ENCODE measurements at regions not wholly inside any gene's neighbourhood (a gene's known extent, or its start where the extent isn't known, plus 50 kb on each side); places are given as distances from the start of the nearest gene placed in this dataset.
"Not testable (repeated sequence)": the region's sequence is repeated elsewhere in the genome, so short reads cannot be mapped to it uniquely, and the experiment has no call there.

DNA sequence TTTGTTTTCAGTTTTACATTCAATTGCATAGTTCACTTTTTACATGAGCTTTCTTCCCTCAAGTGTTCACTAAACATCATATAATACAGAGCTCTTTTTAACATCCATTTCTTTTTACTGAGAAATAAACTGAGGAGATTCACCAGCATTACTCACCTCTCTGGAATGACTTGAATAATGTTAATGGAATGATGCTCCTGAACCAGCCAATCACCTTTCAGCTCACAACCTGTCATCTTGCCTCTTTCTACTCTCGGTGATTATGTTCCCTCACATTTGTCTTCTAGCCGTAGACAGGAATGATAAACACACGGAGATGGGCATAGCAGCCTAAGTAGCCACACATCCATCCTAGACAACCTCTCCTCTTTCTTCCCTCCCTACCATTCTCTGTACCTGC is 301.7 kb downstream of the PAX3 start:
- no peak for DNase-seq

DNA sequence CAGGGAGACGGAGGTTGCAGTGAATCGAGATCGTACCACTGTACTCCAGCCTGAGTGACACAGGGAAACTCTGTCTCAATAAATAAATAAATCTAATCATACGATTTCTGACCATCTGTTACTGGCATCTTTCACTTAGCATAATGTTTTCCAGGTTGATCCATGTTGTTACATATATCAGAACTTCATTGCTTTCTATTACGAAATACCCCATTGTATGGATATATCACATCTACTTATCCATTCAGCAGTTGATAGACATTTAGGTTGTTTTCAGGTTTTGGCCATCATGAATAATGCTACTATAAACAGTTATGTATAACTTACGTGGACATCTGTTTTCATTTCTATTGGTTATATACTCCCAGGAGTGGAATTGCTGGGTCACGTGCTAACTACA is 303.9 kb downstream of the PAX3 start:
- DNase-seq: no peak

DNA sequence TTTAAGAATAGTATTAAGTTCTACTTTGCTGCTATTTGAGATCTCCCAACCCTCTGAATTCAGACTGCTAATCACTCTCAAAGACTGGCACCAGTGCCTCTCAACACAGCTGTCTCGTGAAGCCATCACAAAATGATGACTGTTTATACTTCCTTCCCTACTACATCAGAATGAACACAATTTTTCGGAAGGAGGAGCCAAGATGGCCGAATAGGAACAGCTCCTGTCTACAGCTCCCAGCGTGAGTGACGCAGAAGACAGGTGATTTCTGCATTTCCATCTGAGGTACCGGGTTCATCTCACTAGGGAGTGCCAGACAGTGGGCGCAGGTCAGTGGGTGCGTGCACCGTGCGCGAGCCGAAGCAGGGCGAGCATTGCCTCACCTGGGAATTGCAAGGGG is 314.4 kb downstream of the PAX3 start:
- not testable (repeated sequence) for DNase-seq

DNA sequence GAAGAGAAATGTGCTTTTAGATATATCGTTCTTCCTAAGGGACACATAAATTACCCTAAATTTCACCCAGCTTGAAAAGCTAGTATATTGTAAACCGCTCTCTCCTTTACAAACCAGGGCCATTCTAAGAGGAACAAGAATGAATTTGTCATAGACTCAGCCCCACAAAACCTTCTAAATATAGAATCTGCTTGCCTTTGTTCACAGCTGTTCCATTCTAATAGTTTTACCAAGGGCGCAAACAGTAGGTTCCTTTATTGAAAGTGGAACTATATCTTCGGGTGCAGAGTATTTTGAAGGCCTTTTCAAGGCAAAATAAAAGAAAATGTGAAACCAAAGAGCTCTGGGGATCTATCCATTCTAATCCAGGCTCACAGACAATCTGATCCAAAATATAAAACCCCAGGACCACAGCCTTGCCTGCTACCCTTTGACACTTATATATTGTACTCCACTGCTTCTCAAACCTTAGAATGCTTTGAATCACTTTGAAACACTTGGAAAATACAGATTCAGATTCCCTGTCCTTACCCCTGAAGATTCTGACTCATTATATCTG is 316.8 kb downstream of the PAX3 start:
- no peak for DNase-seq

DNA sequence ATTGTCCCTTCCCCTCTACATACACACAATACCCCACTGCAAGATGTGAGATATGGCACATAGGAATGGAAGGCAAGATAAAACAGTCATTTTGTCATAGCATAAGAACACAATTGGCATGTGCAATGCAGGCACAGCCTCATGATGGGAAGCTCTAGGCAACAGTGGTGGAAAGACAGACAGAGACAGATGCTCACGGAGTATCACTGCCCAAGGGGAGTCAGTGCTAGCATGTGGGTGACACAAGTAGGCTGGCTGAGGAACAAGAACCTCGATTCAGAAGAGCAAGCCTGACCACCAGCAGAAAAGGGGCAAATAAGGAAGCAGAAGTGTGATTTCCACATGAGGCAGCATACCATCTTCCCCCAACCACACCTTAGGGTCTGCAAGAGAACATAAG is 323.6 kb downstream of the PAX3 start:
- DNase-seq: no peak

DNA sequence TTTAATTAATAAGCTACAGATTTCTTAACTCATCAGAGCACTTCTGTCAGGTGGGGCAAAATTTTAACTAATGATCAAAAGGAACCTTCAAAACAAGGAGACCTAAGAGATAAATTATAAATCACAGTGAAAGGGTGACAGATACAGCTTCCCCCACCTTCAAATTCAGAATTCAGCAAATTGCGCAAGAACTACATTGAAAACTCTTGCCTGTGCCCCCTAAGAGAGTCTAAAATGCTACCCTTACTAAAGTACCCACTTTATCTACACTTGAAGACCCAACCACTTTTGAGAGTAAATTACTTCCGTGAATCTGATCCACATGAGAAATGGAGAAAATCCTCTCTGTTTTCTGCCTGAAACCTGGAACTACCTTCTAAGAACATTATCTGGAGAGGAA is 324.9 kb downstream of the PAX3 start:
- no peak for DNase-seq

DNA sequence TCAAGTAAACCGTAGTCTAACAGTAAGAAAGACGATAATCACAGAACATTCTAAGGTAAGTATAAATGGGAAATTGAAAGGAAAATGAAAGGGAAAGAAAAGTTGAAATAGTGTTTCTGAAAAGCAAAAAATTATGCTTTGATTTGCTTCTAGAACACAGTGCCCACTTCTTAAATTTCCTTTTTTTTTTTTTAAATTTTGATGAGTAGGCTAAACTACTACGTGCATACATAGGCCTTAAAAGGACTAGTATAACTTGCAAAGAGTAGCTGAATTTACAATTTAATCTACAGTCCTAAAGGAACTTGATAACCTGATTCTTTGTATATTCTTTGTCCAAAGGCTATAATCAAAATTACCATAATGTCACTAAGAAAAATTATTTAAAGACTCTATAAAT is 325.3 kb downstream of the PAX3 start:
- DNase-seq: no peak

DNA sequence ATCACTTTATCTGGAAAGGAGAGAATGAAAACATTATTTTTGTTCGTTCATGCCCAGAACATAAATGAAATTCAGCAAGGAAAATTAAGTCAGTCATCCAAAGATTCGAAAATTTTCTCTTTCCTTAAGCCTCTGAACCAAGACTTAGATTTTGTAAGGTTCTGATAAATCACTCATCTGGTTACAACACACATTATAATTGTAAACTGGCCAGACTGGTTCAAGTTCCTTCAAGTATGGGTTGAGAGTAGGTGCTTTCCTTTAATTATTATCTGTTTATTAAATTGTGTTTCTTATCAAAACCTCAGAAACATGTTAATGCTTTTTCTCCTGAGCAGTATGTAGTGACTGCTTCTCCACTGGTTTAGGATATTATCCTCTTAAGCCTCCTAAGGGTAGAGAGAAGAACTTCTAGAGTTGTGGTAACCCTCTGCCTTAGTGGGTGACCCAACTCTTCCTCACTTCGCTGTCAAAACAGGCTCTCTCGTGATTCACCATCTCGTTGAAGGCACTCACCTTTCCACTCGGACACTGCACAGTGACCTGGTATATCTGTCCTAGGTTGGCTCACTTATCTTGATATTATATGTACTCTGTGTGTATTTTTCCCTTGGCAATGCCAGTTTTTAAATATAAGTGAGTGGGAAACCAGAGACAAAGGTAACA is 325.9 kb downstream of the PAX3 start:
- DNase-seq: no peak

DNA sequence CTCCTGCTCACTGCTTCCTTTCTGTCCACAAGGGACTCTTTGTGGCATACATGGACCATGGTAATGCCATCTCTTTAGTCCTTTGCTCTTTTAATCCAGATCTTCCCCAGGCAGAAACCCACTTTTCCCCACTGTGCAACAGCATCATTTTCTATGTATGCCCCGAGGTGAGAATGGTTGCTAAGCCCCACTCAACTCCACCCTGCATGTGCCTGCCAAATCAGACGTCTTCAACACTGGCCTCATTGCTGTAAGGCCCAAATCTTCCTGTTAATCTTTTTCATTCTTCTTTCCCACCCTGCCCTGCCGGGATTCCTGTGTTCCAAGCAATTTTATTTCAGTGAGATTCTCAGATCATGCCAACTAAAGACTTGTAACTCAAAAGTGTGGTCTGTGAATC is 328.4 kb downstream of the PAX3 start:
- no peak for DNase-seq

DNA sequence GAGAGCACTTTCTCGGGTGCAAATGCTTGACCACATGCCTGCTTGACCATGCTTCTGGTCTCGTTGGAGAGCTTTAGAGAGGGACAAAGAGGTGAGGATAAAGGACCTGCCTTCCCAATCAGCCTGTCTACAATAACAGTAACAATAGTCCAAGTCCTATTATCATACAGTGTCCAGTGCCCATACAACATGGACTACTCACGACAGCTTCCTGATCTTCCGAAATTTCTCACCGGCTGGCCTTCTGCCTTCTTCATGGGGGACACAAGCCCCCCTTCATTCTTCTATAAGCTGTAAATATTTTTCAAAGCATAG is 329.0 kb downstream of the PAX3 start:
- no peak for DNase-seq

DNA sequence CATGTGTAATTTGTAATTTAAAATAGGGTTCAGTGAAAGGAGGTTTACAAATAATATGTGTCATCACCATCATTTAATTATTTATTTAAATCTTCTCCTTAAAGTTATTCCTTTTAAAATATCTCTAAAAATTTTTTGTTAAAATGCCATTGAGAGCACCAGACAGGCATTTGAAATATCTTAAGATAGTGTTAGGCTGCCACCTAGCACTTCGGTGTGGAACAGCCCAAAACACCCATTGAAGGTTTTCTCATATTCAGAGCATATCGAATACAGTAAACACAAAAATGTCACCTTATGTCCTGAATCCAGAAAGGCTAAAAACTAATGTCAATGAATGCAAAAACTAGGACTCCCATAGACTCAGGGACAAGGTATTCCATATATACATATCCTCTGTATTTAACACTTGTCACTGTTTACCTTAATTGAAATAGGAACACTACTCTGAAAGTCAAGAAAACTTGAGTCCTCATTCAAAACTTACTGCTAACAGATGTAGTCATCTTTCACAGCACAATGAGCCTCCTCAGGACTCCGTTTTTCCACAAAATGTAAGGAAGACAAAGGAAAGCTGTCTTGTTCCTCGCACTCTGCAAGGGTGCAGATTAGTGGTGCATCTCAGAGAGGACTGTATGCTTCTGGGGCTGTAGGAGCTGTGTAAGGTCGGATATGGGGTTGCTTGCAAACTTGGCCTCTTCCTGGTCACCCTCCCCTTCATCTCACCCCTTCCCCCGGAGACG is 329.5 kb downstream of the PAX3 start:
- DNase-seq: peak; percentile 13

DNA sequence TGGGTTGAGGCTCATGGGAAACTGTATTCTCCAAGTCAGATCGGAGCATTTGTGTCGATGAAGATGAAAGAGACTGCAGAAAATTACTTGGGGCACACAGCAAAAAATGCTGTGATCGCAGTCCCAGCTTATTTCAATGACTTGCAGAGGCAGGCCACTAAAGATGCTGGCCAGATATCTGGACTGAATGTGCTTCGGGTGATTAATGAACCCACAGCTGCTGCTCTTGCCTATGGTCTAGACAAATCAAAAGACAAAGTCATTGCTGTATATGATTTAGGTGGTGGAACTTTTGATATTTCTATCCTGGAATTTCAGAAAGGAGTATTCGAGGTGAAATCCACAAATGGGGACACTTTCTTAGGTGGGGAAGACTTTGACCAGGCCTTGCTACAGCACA is 336.6 kb downstream of the PAX3 start:
- no peak for DNase-seq

DNA sequence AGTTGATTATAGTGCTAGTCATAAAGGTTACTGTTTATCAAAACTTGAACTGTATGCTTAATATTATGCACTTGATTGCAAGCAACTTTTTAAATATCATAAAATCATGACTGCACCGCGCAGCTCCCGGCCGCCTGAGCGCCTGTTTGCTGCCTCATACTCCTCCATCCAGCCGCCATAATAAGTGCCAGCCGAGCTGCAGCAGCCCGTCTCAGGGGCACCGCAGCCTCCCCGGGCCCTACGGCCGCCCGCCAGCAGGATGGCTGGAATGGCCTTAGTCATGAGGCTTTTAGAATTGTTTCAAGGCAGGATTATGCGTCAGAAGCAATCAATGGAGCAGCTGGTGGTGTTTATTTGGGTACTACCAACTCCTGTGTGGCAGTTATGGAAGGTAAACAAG is 337.2 kb downstream of the PAX3 start:
- DNase-seq: no peak

DNA sequence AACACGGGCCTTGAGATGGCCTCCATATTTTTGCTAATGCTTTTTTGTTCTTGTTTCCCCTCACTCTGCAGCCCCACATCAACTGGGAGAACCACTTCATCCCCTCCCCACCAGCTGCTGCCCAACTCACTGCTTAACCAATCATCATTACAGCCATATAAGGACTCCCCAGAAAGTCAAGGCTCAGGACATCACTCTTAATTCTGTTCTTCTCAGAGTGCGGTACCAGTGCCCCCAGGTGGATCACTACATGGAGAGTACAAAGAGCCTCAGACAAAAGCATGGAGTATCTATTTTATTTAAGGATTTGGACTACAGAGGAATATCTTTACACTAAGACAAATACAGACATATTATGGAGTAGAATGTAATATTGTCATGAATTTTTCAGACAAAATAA is 340.6 kb downstream of the PAX3 start:
- DNase-seq: no peak

DNA sequence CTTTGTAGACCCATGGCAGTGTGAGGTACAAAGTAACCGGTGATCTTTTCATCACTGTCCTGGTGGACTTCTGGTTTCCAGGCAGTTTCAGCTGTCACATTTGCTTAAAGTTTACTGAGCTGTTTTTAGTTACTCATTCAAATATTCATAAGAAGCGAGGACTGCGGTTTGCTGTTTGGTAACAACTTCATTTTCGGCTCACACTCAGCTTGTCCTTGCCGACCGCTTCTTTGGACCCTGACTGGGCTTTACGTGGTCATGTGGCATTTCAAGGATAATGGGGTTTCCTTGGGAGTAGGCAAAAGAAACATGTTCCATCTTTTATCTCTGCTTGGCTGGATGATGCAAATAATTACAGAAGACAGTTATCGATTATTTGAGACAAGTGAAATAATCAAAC is 350.7 kb downstream of the PAX3 start:
- DNase-seq: no peak

DNA sequence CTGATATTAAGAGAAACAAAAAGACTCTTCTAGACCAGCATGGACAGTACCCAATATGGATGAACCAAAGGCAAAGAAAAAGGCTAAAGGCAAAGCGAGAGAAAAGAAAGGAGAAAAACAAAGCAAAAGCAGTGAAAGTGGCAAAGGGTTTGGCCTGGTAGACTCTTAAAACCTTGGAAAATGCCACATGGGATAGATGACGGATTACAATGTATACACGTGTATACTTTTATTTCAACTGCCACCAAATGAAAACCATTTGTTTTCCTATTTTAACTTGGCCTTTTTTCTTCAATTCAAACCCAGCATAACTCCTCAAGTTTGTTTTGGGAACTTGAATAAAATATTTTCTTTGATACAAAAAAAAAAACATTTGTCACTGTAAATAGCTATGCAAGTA is 354.3 kb downstream of the PAX3 start:
- DNase-seq: not testable (repeated sequence)

DNA sequence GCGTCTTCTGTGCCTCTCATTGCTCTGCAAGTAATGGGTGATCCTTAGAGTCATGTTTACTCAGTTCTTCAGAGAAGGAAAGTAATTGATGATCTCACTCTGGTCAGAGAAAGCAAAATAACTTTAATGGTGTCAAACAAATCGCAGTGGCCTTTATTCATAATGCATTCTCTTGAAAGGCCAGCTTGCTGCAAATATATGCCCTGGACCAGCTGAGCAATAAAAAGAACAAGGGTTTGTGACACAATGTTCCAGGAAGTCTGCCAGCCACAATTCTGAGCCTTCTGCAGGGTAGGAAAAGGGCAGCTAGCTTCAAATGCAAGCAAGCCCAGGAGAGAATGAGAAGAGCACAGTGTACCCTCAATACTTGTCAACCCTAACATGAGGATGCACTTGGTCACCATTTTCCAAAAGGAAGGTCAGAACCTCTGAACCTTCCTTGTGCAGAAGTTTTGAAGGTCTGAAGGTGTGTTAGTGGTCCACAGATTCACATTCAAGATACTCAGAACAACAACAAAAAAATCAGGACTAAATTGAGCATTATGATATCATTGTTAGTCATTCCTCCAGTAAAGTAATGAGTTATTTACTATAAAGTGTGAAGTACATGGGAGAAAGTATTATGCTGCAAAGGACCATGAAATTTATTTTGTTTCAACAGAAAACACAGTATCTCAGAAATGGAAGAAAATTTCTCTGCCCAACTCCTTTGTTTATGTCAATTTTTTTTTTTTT is 355.6 kb downstream of the PAX3 start:
- no peak for DNase-seq

DNA sequence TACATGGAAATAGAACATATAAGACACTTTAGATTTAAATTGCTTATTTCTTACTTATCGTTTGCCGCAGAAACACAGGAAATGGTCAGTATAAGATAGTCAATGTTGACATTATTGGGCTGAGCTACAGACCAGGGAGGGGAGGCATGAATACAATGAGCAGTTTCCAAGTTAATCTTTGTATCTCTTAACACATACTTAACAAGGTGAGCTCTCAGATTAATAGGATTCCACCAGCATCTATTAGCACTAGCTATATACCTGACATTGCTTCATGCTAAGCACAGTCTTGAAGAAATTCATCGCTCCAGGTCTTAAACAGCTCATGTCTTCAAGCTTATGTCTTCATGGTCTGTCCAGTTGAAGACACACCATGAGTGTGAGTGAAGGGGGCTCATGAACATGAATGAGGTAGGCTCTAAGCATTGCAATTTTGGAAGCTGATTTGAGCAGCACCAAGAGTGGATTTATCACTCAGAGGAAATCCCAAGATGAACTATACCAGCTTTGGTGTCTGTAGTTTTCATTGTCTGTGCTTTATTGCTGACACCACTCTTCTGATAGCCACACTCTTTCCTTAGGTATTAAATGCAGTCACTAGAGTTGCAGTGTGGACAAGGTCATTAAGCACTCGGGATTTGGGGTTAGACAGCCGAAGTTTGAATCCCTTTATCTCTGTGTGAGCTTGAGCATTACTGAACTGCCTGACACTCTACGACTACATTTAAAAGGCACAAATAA is 359.3 kb upstream of the EPHA4 start:
- DNase-seq: no peak

DNA sequence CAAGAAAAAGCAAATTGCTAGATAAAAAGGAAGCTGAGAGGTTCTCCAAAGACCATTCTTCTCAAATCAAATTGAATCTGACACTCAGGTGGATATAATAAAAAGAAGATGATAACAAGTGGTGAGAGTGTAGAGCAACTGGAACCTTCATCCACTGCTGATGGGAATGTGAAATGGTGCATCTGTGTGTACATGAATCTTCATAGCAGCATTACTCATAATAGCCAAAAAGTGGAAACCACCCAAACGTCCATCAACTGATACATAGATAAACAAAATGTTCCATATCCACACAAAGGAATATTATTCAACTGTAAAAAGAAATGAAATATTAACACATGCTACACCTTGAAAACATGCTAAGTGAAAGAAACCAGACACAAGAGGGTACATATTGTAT is 357.2 kb upstream of the EPHA4 start:
- no peak for DNase-seq

DNA sequence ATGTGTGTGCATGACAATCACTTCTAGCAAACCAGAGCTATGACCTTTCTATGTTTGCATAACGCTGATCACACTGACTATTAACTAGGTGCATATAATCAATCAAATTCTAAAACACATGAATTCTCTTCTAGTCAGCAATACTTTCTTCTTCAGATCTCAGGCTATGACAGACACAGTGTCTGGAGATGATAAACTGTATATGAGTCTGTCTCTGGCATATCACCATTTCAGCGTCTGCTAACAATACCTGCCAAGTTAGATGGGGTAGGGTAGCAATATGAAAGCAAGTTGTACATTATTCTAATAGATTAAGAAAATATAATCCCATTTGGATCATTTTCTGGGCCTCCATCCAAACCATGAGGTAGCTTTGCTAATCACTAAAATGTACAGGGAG is 354.2 kb upstream of the EPHA4 start:
- DNase-seq: no peak

DNA sequence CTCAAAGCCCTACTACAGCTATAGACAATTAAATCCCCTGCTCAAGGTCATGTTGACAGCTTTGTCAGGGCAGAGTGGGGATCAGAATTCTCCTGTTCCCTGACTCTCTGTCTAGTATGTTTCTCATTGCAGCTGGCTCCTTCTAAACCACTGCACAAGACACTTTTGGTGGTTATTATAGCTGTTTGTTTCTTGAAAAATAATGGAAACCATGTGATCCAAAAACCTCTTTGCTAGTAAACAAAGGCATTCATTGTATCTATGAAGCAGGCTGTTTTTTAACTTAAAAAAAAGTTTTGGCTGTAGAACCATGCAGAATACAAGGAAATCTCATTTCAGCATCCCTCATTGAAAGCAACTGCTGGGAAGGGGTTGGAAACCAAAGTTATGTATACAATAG is 352.5 kb upstream of the EPHA4 start:
- DNase-seq: no peak

DNA sequence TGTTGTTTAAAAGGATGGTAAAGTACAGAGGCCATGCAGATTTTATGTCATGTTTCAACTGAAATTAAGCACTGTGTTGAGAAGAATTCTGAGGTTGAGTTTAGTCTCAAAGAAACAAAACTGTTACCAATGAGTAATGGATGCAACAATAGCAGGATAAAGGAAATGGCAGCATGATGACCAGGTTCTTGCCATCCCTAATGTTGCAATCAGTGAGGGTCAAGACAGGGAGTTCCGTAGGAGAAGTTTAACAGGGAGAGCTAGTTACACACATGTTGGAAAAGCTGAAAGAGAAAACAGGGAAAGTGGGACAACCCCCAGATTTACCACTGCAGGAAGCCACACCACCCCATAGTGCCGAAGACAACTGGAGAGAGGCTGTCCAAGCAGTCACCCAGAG is 343.8 kb upstream of the EPHA4 start:
- DNase-seq: no peak

DNA sequence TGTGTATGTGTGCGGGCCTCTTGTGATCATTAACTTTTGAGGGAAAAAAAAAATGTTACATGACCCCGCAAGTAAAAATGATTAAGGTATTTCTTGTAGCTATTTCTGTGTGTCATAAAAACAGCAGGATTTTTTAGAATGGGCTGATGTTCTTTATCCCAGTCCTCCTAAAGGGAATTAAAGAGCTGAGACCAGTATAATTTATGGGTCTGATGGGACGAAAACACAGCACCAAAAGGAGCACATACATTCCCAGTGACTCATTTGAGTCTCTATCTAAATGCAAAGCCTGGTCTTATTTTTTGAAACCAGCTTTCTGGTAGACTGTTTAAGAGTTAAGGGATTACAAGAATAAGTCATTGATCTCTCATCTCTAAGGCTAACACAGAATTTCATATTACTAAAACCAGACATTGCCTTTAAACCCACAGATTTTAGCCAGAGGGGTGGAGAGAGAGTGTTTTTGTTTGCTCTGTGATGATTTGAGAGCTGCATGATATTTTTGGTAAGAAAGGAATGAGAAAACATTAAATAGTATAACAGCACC is 342.3 kb upstream of the EPHA4 start:
- DNase-seq: no peak
